Endothelial cell of umbilical vein (primary cell): ENCODE measurements at regions not wholly inside any gene's neighbourhood (a gene's known extent, or its start where the extent isn't known, plus 50 kb on each side); places are given as distances from the start of the nearest gene placed in this dataset.

Experiments used
- BruUV-seq: library from RNA; stranded (reverse); fragments of 400-500 nt; replicated peaks from 2 replicates; lab custom pipeline; 2021; lab: Mats Ljungman, UMichigan
- CTCF ChIA-PET: fragments of 300-600, 350-600 bp; sonication (Branson Sonifier 250); formaldehyde crosslinking; loops from one replicate; lab custom pipeline; 2021; ENCODE audit warnings: antibody characterized with exemption, inconsistent platforms; lab: Charles Lee
- POLR2A ChIA-PET: fragments of 300-600, 350-600 bp; sonication (Branson Sonifier 250); formaldehyde crosslinking; loops from one replicate; lab custom pipeline; 2021; ENCODE audit warnings: antibody characterized with exemption, inconsistent platforms; lab: Charles Lee
- DNase-seq: peaks from one replicate; pipeline ENCODE4 v3.0.0-alpha.2; 2011; ENCODE audit warnings: low read depth, low spot score
- FAIRE-seq: peaks from 2 replicates; lab custom pipeline; 2011; peaks lifted over from hg19 to GRCh38; lab: Jason Lieb, UNC
- H2AFZ ChIP-seq: 2 replicates; pipeline ENCODE4 v1.6.0; 2012; ENCODE audit warnings: low read depth, low read length, control low read depth, inconsistent platforms
- H3K27ac ChIP-seq: 2 replicates; pipeline ENCODE4 v1.5.1; 2011; ENCODE audit warnings: low read depth, mild to moderate bottlenecking, control low read depth, low read length, moderate library complexity; ENCODE audit not compliant: insufficient read depth
- H3K27me3 ChIP-seq, 2 experiments: 2 replicates each; pipeline versions ENCODE4 v1.6.0 to v1.6.1; 2011; ENCODE audit warnings: low read length in 2 of 2, mixed read lengths in 1 of 2; ENCODE audit not compliant: control insufficient read depth in 2 of 2, insufficient read depth in 2 of 2
- H3K36me3 ChIP-seq, 2 experiments: 2 replicates in 1 of 2; 3 replicates in 1 of 2; pipeline ENCODE4 v1.5.1; 2011; ENCODE audit warnings: low read length in 2 of 2, mild to moderate bottlenecking in 1 of 2, moderate library complexity in 1 of 2; ENCODE audit not compliant: control insufficient read depth in 2 of 2, insufficient read depth in 2 of 2; ENCODE audit errors: extremely low read depth in 1 of 2
- H3K4me1 ChIP-seq: 3 replicates; pipeline ENCODE4 v1.5.1; 2011; ENCODE audit warnings: mild to moderate bottlenecking, low read length; ENCODE audit not compliant: control insufficient read depth, insufficient read depth; ENCODE audit errors: extremely low read depth
- H3K4me2 ChIP-seq: 2 replicates; pipeline ENCODE4 v1.6.1; 2011; ENCODE audit warnings: low read length, control low read depth, mixed read lengths; ENCODE audit not compliant: insufficient read depth
- H3K4me3 ChIP-seq, 3 experiments: fragments of 200-600 bp in 1 of 3; sonication (generic), shearing (Covaris generic) in 1 of 3; replicated peaks in 1 of 3; 2 replicates each; pipeline ENCODE4 v1.5.1; 2011 to 2016; ENCODE audit warnings: control low read depth in 3 of 3, low read length in 3 of 3, mild to moderate bottlenecking in 2 of 3, inconsistent platforms in 1 of 3, low read depth in 1 of 3, moderate library complexity in 1 of 3; ENCODE audit not compliant: insufficient read depth in 1 of 3
- H3K79me2 ChIP-seq: 2 replicates; pipeline ENCODE4 v1.6.0; 2012; ENCODE audit warnings: low read length, inconsistent platforms; ENCODE audit not compliant: control insufficient read depth, insufficient read depth
- H3K9ac ChIP-seq: replicated peaks from 2 replicates; pipeline ENCODE3; 2011; ENCODE audit warnings: low read length, control low read depth; ENCODE audit not compliant: insufficient read depth; ENCODE audit errors: extremely low read depth
- H3K9me1 ChIP-seq: replicated peaks from 3 replicates; pipeline ENCODE4 v1.6.0; 2011; ENCODE audit warnings: mild to moderate bottlenecking, low read length; ENCODE audit not compliant: control insufficient read depth, insufficient read depth; ENCODE audit errors: extremely low read depth
- H3K9me3 ChIP-seq: replicated peaks from 2 replicates; pipeline ENCODE4 v1.5.1; 2012; ENCODE audit warnings: low read length, inconsistent platforms; ENCODE audit not compliant: control insufficient read depth, insufficient read depth
- H4K20me1 ChIP-seq: replicated peaks from 2 replicates; pipeline ENCODE3; 2011; ENCODE audit warnings: mild to moderate bottlenecking, low read length; ENCODE audit not compliant: control insufficient read depth, insufficient read depth; ENCODE audit errors: extremely low read depth
- CTCF ChIP-seq, 2 donors: IDR thresholded peaks; 1 replicate in 1 of 2; 2 replicates in 1 of 2; pipeline ENCODE4 v1.5.1; 2011; ENCODE audit warnings: low read length in 2 of 2, mild to moderate bottlenecking in 2 of 2, moderate library complexity in 2 of 2, control low read depth in 1 of 2, inconsistent platforms in 1 of 2, low read depth in 1 of 2; ENCODE audit not compliant: insufficient read depth in 1 of 2; ENCODE audit errors: extremely low read depth in 1 of 2
- EZH2 ChIP-seq: IDR thresholded peaks from 2 replicates; pipeline ENCODE4 v1.6.1; 2012; ENCODE audit warnings: borderline replicate concordance, low read depth, mild to moderate bottlenecking, moderate library complexity, low read length, inconsistent platforms; ENCODE audit not compliant: severe bottlenecking
- FOS ChIP-seq: IDR thresholded peaks from 2 replicates; pipeline ENCODE4 v1.6.1; 2011; ENCODE audit warnings: mild to moderate bottlenecking, low read length, moderate library complexity, borderline replicate concordance; ENCODE audit not compliant: insufficient read depth
- GATA2 ChIP-seq: IDR thresholded peaks from 2 replicates; pipeline ENCODE4 v1.7.0; 2011; ENCODE audit warnings: low read depth, mild to moderate bottlenecking, moderate library complexity, mixed read lengths, low read length; ENCODE audit not compliant: insufficient read length, insufficient read depth
- JUN ChIP-seq: IDR thresholded peaks from 2 replicates; pipeline ENCODE4 v1.6.1; 2011; ENCODE audit warnings: borderline replicate concordance, low read depth; ENCODE audit not compliant: insufficient read length, insufficient read depth
- MYC ChIP-seq: IDR thresholded peaks from one replicate; pipeline ENCODE4 v1.6.1; 2011; ENCODE audit warnings: mild to moderate bottlenecking, low read depth, low read length
- POLR2A ChIP-seq: IDR thresholded peaks from 2 replicates; pipeline ENCODE4 v1.6.1; 2012; ENCODE audit warnings: low read depth, mild to moderate bottlenecking, control low read depth, low read length
- POLR2AphosphoS5 ChIP-seq: IDR thresholded peaks from 2 replicates; pipeline ENCODE4 v1.6.1; 2012; ENCODE audit warnings: low read depth, mild to moderate bottlenecking, control low read depth, low read length, moderate library complexity; ENCODE audit not compliant: insufficient read depth
- dilution Hi-C: fragments of 300-500 bp; cut with MboI; formaldehyde crosslinking; loops from one replicate; pipeline ENCODE4 v1.15.0; 2019; ENCODE audit warnings: low sequenced_read_pairs; ENCODE audit not compliant: extremely low pct_ligation_motif_present
- intact Hi-C: fragments of 100-400 bp; cut with micrococcal nuclease; formaldehyde crosslinking; loops from one replicate; pipeline ENCODE4 v1.10.0; 2022
- TF ChIP-seq, protein P1 (sequence below): IDR thresholded peaks from 2 replicates; pipeline ENCODE4 v1.6.1; 2011; ENCODE audit not compliant: insufficient read depth, insufficient read length

DNA sequence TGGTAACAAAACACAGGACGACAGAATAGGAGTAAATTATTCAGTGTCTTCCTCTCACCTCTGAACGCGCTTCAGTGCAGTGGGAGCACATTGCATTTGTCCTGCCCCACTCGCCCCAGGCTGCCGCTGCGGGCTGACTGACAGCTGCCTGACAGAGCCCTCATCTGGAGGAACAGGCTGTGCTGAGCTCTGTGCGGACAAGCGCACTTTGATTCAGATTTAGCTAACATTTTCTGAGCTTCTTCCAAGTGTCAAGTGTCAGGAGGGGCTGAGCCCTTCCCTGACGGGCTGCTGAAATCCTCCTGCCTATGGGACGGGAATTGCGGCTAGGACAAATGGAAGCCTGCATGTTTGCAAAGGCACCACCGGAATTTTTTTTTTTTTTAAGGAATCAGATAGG lies 383.0 kb upstream of the CDH4 start:
- POLR2A ChIA-PET, result no interaction called here
- BruUV-seq, result no TSS peak
- H3K27ac ChIP-seq, result no peak overlapping the region
- H2AFZ ChIP-seq, result no peak overlapping the region
- H3K4me2 ChIP-seq, result no peak overlapping the region
- H3K27me3 ChIP-seq, result no peaks in the 10 kb centered on the region
- no peak overlapping the region for H3K9ac ChIP-seq
- FAIRE-seq, result no peak
- H3K9me1 ChIP-seq, result no peaks in the 10 kb centered on the region
- no peaks in the 10 kb centered on the region for H3K4me1 ChIP-seq
- no peaks in the 10 kb centered on the region for H3K36me3 ChIP-seq
- H3K4me3 ChIP-seq, result no peak overlapping the region
- CTCF ChIA-PET, result no interaction called here
- DNase-seq, result no peak
- H4K20me1 ChIP-seq, result no peaks in the 10 kb centered on the region
- no peaks in the 10 kb centered on the region for H3K79me2 ChIP-seq
- H3K9me3 ChIP-seq, result no peaks in the 10 kb centered on the region
- intact Hi-C loops, result no loop called here
- TF ChIP-seq EZH2 (no peak), MYC (no peak), POLR2A (no peak), GATA2 (no peak), FOS (no peak), JUN (no peak), CTCF (IDR thresholded peaks at IDR 0.05; ENCODE audit: extremely low read depth in 1 of 2, insufficient read depth in 1 of 2, low read depth in 1 of 2, low read length in 2 of 2) (no peak), POLR2AphosphoS5 (no peak)
- TF ChIP-seq, protein P1, sequence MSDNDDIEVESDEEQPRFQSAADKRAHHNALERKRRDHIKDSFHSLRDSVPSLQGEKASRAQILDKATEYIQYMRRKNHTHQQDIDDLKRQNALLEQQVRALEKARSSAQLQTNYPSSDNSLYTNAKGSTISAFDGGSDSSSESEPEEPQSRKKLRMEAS, result no peak
- dilution Hi-C loops, result no loop called here
